Adrenal gland (tissue), 9 donors: ENCODE measurements at regions not wholly inside any gene's neighbourhood (a gene's known extent, or its start where the extent isn't known, plus 50 kb on each side); places are given as distances from the start of the nearest gene placed in this dataset.

Experiments
- DNase-seq, 7 donors: peaks; one replicate each; pipeline ENCODE4 v3.0.0-alpha.2; 2019 to 2020
- H3K27ac ChIP-seq, 5 donors: fragments of 200-600 bp; sonication (generic) in 4 of 5; 1 replicate in 3 of 5; 2 replicates in 2 of 5; pipeline versions ENCODE4 v1.5.1 to v1.8.0; 2016 to 2020; ENCODE audit warnings: mild to moderate bottlenecking in 1 of 5
- H3K27me3 ChIP-seq: fragments of 200-600 bp; 2 replicates; pipeline ENCODE4 v1.8.0; 2021
- H3K36me3 ChIP-seq, 2 donors: fragments of 200-600 bp; replicated peaks in 1 of 2; 1 replicate in 1 of 2; 2 replicates in 1 of 2; pipeline versions ENCODE4 v1.5.1 to v1.8.0; 2018 to 2022
- H3K4me1 ChIP-seq, 2 donors: fragments of 200-600 bp; replicated peaks in 1 of 2; 1 replicate in 1 of 2; 2 replicates in 1 of 2; pipeline versions ENCODE4 v1.5.1 to v1.8.0; 2018 to 2021
- H3K4me3 ChIP-seq, 4 donors: fragments of 200-600 bp; sonication (generic) in 3 of 4; one replicate each; pipeline ENCODE4 v1.5.1; 2016 to 2018
- H3K9me3 ChIP-seq, 3 donors: fragments of 200-600 bp; sonication (generic) in 1 of 3; replicated peaks in 1 of 3; 1 replicate in 2 of 3; 2 replicates in 1 of 3; pipeline versions ENCODE4 v1.5.1 to v1.8.0; 2016 to 2021
- CTCF ChIP-seq, 6 experiments: fragments of 450-650 bp in 4 of 6; fragments of 200-600 bp in 2 of 6; sonication (generic) in 1 of 6; IDR thresholded peaks; 1 replicate in 5 of 6; 2 replicates in 1 of 6; pipeline versions ENCODE4 v1.5.1 to v1.8.0; 2016 to 2021; ENCODE audit warnings: antibody characterized with exemption in 6 of 6, mild to moderate bottlenecking in 2 of 6, moderate library complexity in 1 of 6
- POLR2A ChIP-seq, 2 donors: fragments of 450-650 bp; IDR thresholded peaks; one replicate each; pipeline ENCODE4 v1.6.1; 2017; ENCODE audit warnings: antibody characterized with exemption in 2 of 2, mild to moderate bottlenecking in 2 of 2, moderate library complexity in 1 of 2
- WGBS, 4 donors: extraction: QIAGEN DNeasy Blood & Tissue Kit in 2 of 4; methylation state at CpG; one replicate each; pipeline versions ENCODE4 v1.1.5 to v1.1.7; 2013 to 2017; 5-methylcytosine and 5-hydroxymethylcytosine counted together
- intact Hi-C, 2 donors: fragments of 100-400 bp; cut with DNase I; formaldehyde crosslinking; loops; one replicate each; pipeline versions ENCODE4 v1.14.1 to v1.15.0; 2022 to 2023
- donor health status: healthy with polysubstance abuse.
- donor health status: Bipolar disorder and iron deficiency.
- donor health status: DM: yes; HTN: yes; CAD: no.
- donor health status: DM: no; HTN: no; CAD: no.
- donor health status: DM: no; HTN: no; CAD: no.

GRCh38 chr10:4692206-4692605, 133.8 kb upstream of the AKR1E2 start:
- 72 to 96% (median 94%) methylated on average over 2 of the region's 2 CpGs for WGBS, 4 donors
- no peaks in the 10 kb centered on the region for H3K9me3 ChIP-seq
- intact Hi-C loops = no loop called here

GRCh38 chr10:4691776-4692175, 134.2 kb upstream of the AKR1E2 start:
- no peaks in the 10 kb centered on the region for H3K27me3 ChIP-seq
- DNase-seq = no peak
- no peak for TF ChIP-seq CTCF (IDR thresholded peaks at IDR 0.05)
- TF ChIP-seq POLR2A (IDR thresholded peaks at IDR 0.05) = no peak
- 63 to 80% (median 72%) methylated on average over 3 to 4 of the region's 5 CpGs for WGBS, 4 donors
- H3K9me3 ChIP-seq = no peaks in the 10 kb centered on the region
- H3K27ac ChIP-seq = no peak overlapping the region
- H3K4me3 ChIP-seq = no peak overlapping the region
- no peaks in the 10 kb centered on the region for H3K36me3 ChIP-seq
- no peaks in the 10 kb centered on the region for H3K4me1 ChIP-seq
- intact Hi-C loops = no loop called here

More at GRCh38 chr10:4692206-4692605, 133.8 kb upstream of the AKR1E2 start:
- Histone ChIP-seq H3K4me1 (no peaks in the 10 kb centered on the region), H3K27me3 (no peaks in the 10 kb centered on the region), H3K4me3 (no peak overlapping the region), H3K36me3 (no peaks in the 10 kb centered on the region), H3K27ac (no peak overlapping the region)
- no peak for DNase-seq
- TF ChIP-seq CTCF (IDR thresholded peaks at IDR 0.05) = no peak
- TF ChIP-seq POLR2A (IDR thresholded peaks at IDR 0.05) = no peak

GRCh38 chr10:4691301-4691700, 134.7 kb upstream of the AKR1E2 start:
- no peaks in the 10 kb centered on the region for H3K36me3 ChIP-seq
- no peaks in the 10 kb centered on the region for H3K9me3 ChIP-seq
- TF ChIP-seq POLR2A (IDR thresholded peaks at IDR 0.05) (no peak), CTCF (IDR thresholded peaks at IDR 0.05) (no peak)
- no peaks in the 10 kb centered on the region for H3K27me3 ChIP-seq
- WGBS, 4 donors = 72 to 79% (median 74%) methylated on average over 4 of the region's 4 CpGs
- H3K27ac ChIP-seq = no peak overlapping the region
- intact Hi-C loops = no loop called here
- no peak overlapping the region for H3K4me3 ChIP-seq
- DNase-seq = no peak
- H3K4me1 ChIP-seq = no peaks in the 10 kb centered on the region

- H3K27ac ChIP-seq = no peak overlapping the region
- H3K4me3 ChIP-seq = no peak overlapping the region
- no peaks in the 10 kb centered on the region for H3K27me3 ChIP-seq
- H3K9me3 ChIP-seq = no peaks in the 10 kb centered on the region
- WGBS, 4 donors = 67 to 82% (median 73%) methylated on average over 1 of the region's 1 CpG
- DNase-seq = no peak
- intact Hi-C loops = no loop called here
- TF ChIP-seq POLR2A (IDR thresholded peaks at IDR 0.05) (no peak), CTCF (IDR thresholded peaks at IDR 0.05) (no peak)
- no peaks in the 10 kb centered on the region for H3K4me1 ChIP-seq
- H3K36me3 ChIP-seq = no peaks in the 10 kb centered on the region
These were observed 137.4 kb upstream of the AKR1E2 start for GRCh38 chr10:4688601-4689000.
